Adrenal gland (tissue), 5 donors: ENCODE measurements at regions not wholly inside any gene's neighbourhood (a gene's known extent, or its start where the extent isn't known, plus 50 kb on each side); places are given as distances from the start of the nearest gene placed in this dataset.

Experiments used
- CTCF ChIP-seq, 6 experiments: fragments of 450-650 bp in 4 of 6; fragments of 200-600 bp in 2 of 6; sonication (generic) in 1 of 6; IDR thresholded peaks; 1 replicate in 5 of 6; 2 replicates in 1 of 6; pipeline versions ENCODE4 v1.5.1 to v1.8.0; 2016 to 2021; ENCODE audit warnings: antibody characterized with exemption in 6 of 6, mild to moderate bottlenecking in 2 of 6, moderate library complexity in 1 of 6
- POLR2A ChIP-seq, 2 donors: fragments of 450-650 bp; IDR thresholded peaks; one replicate each; pipeline ENCODE4 v1.6.1; 2017; ENCODE audit warnings: antibody characterized with exemption in 2 of 2, mild to moderate bottlenecking in 2 of 2, moderate library complexity in 1 of 2
- donor health status: DM: no; HTN: no; CAD: no.

- TF ChIP-seq CTCF (IDR thresholded peaks at IDR 0.05) (no peak), POLR2A (IDR thresholded peaks at IDR 0.05) (no peak)
Observed at GRCh38 chr5:20494706-20495105, 506.7 kb upstream of the CDH18 start.
